OCI-LY7 (cell line): ENCODE measurements at regions not wholly inside any gene's neighbourhood (a gene's known extent, or its start where the extent isn't known, plus 50 kb on each side); places are given as distances from the start of the nearest gene placed in this dataset.
A peak's percentile ranks its signal among the peaks of the same experiment; 100 is the strongest.

ENCODE experiments used
- BruUV-seq: library from RNA; stranded (reverse); fragments of 400-500 nt; replicated peaks from 2 replicates; lab custom pipeline; 2021; lab: Mats Ljungman, UMichigan
- CTCF ChIA-PET: fragments of 300-600 bp; sonication (Branson Sonifier 250); formaldehyde crosslinking; loops from one replicate; lab custom pipeline; 2022; ENCODE audit warnings: antibody characterized with exemption; ENCODE audit not compliant: unreplicated experiment; lab: Charles Lee
- POLR2A ChIA-PET: fragments of 300-600 bp; sonication (Branson Sonifier 250); formaldehyde crosslinking; loops from one replicate; lab custom pipeline; 2022; ENCODE audit warnings: antibody characterized with exemption; lab: Charles Lee
- DNase-seq: peaks from one replicate; pipeline ENCODE4 v3.0.0-alpha.2; 2015; ENCODE audit warnings: low spot score
- H2AFZ ChIP-seq: fragments of 200-600 bp; sonication (generic), shearing (Covaris generic); 2 replicates; pipeline ENCODE4 v1.6.1; 2014; ENCODE audit warnings: mild to moderate bottlenecking, antibody characterized with exemption, low read length, moderate library complexity
- H3K27ac ChIP-seq: fragments of 200-600 bp; sonication (generic); 2 replicates; pipeline ENCODE4 v1.5.1; 2014; ENCODE audit warnings: mixed run types, low read depth, mild to moderate bottlenecking, moderate library complexity, low read length, inconsistent platforms; ENCODE audit not compliant: poor library complexity, severe bottlenecking
- H3K36me3 ChIP-seq: fragments of 200-600 bp; sonication (generic); 2 replicates; pipeline ENCODE4 v1.6.1; 2014; ENCODE audit warnings: mild to moderate bottlenecking, antibody characterized with exemption, low read length, moderate library complexity, mixed read lengths; ENCODE audit not compliant: insufficient read depth
- H3K4me1 ChIP-seq: fragments of 200-600 bp; sonication (generic); 2 replicates; pipeline ENCODE4 v1.5.1; 2014; ENCODE audit warnings: mild to moderate bottlenecking, low read length; ENCODE audit not compliant: insufficient read depth, poor library complexity, severe bottlenecking
- H3K4me2 ChIP-seq: fragments of 200-600 bp; sonication (generic); 2 replicates; pipeline ENCODE4 v1.6.1; 2014; ENCODE audit warnings: mild to moderate bottlenecking, low read length
- H3K4me3 ChIP-seq: fragments of 200-600 bp; sonication (generic); 2 replicates; pipeline ENCODE4 v1.5.1; 2014; ENCODE audit warnings: mild to moderate bottlenecking, low read depth, low read length; ENCODE audit not compliant: poor library complexity, severe bottlenecking
- H3K79me2 ChIP-seq: fragments of 200-600 bp; sonication (generic); 2 replicates; pipeline ENCODE4 v1.6.1; 2016; ENCODE audit warnings: low read depth, mild to moderate bottlenecking, low read length, moderate library complexity, mixed read lengths; ENCODE audit not compliant: insufficient read depth
- H3K9me2 ChIP-seq: fragments of 200-600 bp; sonication (generic); 2 replicates; pipeline ENCODE4 v1.6.1; 2016; ENCODE audit warnings: mild to moderate bottlenecking, low read length, mixed read lengths; ENCODE audit not compliant: insufficient read depth
- H3K9me3 ChIP-seq: fragments of 200-600 bp; sonication (generic); 2 replicates; pipeline ENCODE4 v1.6.1; 2014; ENCODE audit warnings: mild to moderate bottlenecking, mixed run types, low read length, mixed read lengths
- H4K20me1 ChIP-seq: fragments of 200-600 bp; sonication (generic); 2 replicates; pipeline ENCODE4 v1.6.1; 2014; ENCODE audit warnings: mild to moderate bottlenecking, antibody characterized with exemption, low read length, moderate library complexity, mixed read lengths; ENCODE audit not compliant: insufficient read depth
- EZH2phosphoT487 ChIP-seq: fragments of 200-600 bp; sonication (generic); IDR thresholded peaks from 2 replicates; pipeline ENCODE4 v1.6.1; 2018; ENCODE audit warnings: low read depth, borderline replicate concordance, mild to moderate bottlenecking, mixed run types, antibody characterized with exemption, low read length, moderate library complexity, mixed read lengths
- intact Hi-C: fragments of 100-400 bp; cut with micrococcal nuclease; formaldehyde crosslinking; loops from one replicate; pipeline ENCODE4 v1.10.0; 2022; ENCODE audit not compliant: unreplicated experiment
- TF ChIP-seq, protein P1 (sequence below): fragments of 200-600 bp; sonication (generic); conservative IDR thresholded peaks from 2 replicates; pipeline ENCODE4 v1.5.1; 2014; ENCODE audit warnings: mild to moderate bottlenecking, antibody characterized with exemption, low read length, moderate library complexity, mixed read lengths

DNA sequence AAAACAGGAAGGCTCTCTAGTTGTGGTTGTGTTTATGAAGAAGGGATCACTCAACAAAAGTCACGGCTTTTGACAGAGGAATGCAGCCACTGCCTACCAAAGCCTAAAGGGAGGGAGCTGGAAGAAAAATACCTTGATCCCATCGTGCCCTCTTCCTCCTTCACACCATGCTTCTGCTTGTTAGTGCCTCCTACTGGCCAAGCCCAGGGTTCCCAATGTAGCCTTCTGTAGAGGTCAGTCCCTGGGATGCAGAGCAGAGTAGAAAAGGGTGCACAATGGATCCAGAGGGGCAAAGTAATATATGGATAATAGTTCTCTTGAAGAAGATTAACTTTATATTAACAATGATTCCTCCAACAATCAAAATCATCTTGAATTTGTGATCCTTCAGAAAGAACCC is 293.5 kb upstream of the FERMT1 start:
- intact Hi-C loops, result no loop called here
- CTCF ChIA-PET, result no interaction called here

DNA sequence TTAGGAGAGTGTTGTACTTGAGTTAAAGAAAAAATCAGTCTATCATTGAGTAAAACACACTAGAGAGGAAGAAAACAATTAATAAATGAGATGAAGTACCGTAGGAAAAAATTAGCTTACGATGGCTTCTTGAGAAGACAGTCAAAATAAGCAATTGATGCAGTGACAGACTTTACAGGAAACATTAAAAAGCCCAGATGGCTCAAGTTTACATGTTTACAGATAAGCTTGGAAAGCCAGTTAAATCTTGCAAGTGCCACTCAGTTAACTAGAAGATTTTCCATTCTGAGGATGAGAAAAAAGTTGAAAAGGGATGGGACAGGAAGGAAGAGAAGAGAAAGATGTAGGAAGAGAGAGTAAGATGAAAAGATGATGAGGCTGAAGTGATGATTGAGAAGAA is 288.8 kb upstream of the FERMT1 start:
- no TSS peak for BruUV-seq
- TF ChIP-seq, protein P1, sequence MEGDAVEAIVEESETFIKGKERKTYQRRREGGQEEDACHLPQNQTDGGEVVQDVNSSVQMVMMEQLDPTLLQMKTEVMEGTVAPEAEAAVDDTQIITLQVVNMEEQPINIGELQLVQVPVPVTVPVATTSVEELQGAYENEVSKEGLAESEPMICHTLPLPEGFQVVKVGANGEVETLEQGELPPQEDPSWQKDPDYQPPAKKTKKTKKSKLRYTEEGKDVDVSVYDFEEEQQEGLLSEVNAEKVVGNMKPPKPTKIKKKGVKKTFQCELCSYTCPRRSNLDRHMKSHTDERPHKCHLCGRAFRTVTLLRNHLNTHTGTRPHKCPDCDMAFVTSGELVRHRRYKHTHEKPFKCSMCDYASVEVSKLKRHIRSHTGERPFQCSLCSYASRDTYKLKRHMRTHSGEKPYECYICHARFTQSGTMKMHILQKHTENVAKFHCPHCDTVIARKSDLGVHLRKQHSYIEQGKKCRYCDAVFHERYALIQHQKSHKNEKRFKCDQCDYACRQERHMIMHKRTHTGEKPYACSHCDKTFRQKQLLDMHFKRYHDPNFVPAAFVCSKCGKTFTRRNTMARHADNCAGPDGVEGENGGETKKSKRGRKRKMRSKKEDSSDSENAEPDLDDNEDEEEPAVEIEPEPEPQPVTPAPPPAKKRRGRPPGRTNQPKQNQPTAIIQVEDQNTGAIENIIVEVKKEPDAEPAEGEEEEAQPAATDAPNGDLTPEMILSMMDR, result no peak
- TF ChIP-seq EZH2phosphoT487, result no peak
- intact Hi-C loops, result no loop called here

More for the DNA sequence above, 293.5 kb upstream of the FERMT1 start:
- Histone ChIP-seq H3K79me2 (no peaks in the 10 kb centered on the region), H4K20me1 (no peaks in the 10 kb centered on the region), H3K4me2 (no peak overlapping the region), H3K9me2 (no peaks in the 10 kb centered on the region), H3K4me1 (no peaks in the 10 kb centered on the region), H3K4me3 (no peak overlapping the region), H3K27ac (no peak overlapping the region), H3K36me3 (no peaks in the 10 kb centered on the region), H3K9me3 (no peaks in the 10 kb centered on the region), H2AFZ (no peak overlapping the region)
- TF ChIP-seq, protein P1, result 0 out of 2 replicates have a peak, but pooled peaks have one; percentile 29
- no peak for TF ChIP-seq EZH2phosphoT487
- no peak for DNase-seq
- POLR2A ChIA-PET, result no interaction called here
- no TSS peak for BruUV-seq

DNA sequence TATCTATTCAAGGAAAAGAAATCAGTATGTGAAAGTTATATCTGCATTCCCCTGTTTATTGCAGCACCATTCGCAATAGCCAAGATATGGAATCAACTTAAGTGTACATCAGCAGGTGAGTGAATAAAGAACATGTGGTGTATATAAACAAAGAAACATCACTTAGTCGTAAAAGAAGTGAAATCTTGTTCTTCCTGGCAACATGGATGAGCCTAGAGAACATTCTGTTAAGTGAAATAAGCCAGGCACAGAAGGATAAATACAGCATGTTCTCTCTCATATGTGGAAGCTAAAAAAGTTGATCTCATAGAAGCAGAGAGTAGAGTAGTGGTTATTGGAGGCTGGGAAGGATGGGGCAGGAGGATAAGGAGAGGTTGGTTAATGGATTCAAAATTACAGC is 287.9 kb upstream of the FERMT1 start:
- Histone ChIP-seq H3K4me3 (no peak overlapping the region), H3K4me2 (no peak overlapping the region), H3K36me3 (no peaks in the 10 kb centered on the region), H3K9me3 (no peaks in the 10 kb centered on the region), H3K9me2 (no peaks in the 10 kb centered on the region), H3K79me2 (no peaks in the 10 kb centered on the region), H3K4me1 (no peaks in the 10 kb centered on the region), H2AFZ (no peak overlapping the region), H3K27ac (no peak overlapping the region), H4K20me1 (no peaks in the 10 kb centered on the region)
- ChIA-PET CTCF (no interaction called here), POLR2A (interaction anchor here (0.7 kb wide), 1 partner anchor 146 kb away, joined by 3 read pairs; no protein-coding TSS in a partner anchor)
- no peak for DNase-seq
- BruUV-seq, result no TSS peak
- intact Hi-C loops, result no loop called here
- TF ChIP-seq, protein P1, result no peak
- no peak for TF ChIP-seq EZH2phosphoT487

More for the DNA sequence above, 288.8 kb upstream of the FERMT1 start:
- no peak overlapping the region for H3K4me3 ChIP-seq
- no peak overlapping the region for H2AFZ ChIP-seq
- H4K20me1 ChIP-seq, result no peaks in the 10 kb centered on the region
- no peak for DNase-seq
- no peaks in the 10 kb centered on the region for H3K79me2 ChIP-seq
- H3K27ac ChIP-seq, result no peak overlapping the region
- POLR2A ChIA-PET, result interaction anchor here (0.6 to 0.7 kb wide), 2 partner anchors 145 to 1381 kb away, joined by 3 to 5 read pairs; no protein-coding TSS in a partner anchor
- no peaks in the 10 kb centered on the region for H3K4me1 ChIP-seq
- CTCF ChIA-PET, result no interaction called here
- H3K36me3 ChIP-seq, result no peaks in the 10 kb centered on the region
- no peaks in the 10 kb centered on the region for H3K9me2 ChIP-seq
- no peak overlapping the region for H3K4me2 ChIP-seq
- H3K9me3 ChIP-seq, result no peaks in the 10 kb centered on the region
